ENCODE measurements at regions not wholly inside any gene's neighbourhood (a gene's known extent, or its start where the extent isn't known, plus 50 kb on each side); places are given as distances from the start of the nearest gene placed in this dataset.

- intact Hi-C loops (cut with micrococcal nuclease; ENCODE audit: unreplicated experiment) (no loop called here), in situ Hi-C loops (cut with HindIII; ENCODE audit: extremely low pct_ligation_motif_present, low pct_unique_long_range_greater_than_20kb) (no loop called here)
- no peak for TF ChIP-seq MYNN (CRISPR knock-in tag; IDR thresholded peaks at IDR 0.05; ENCODE audit: low read depth)
- ChIA-PET POLR2A (no interaction called here), CTCF (ENCODE audit: low intra/inter-chr PET ratio, low total read pairs) (no interaction called here)
- 3% methylated on average over 29 of the region's 29 CpGs for WGBS (ENCODE audit: low lambda C conversion rate)
- Histone ChIP-seq H3K9me3 (ENCODE audit: low read length) (no peaks in the 10 kb centered on the region), H3K27ac (ENCODE audit: extremely low read length, insufficient read depth, low read length) (no peak overlapping the region), H3K4me3 (replicated peaks in 1 of 3; ENCODE audit: insufficient read depth in 1 of 3, low read depth in 2 of 3, low read length in 3 of 3) (no peak overlapping the region; a peak in 1 of 6 replicates), H2AFZ (ENCODE audit: low read length) (no peak overlapping the region), H3K4me2 (ENCODE audit: low read depth, low read length) (peak overlapping the region; percentile 23; the same call in 1 of the 2 replicates), H3K36me3 (replicated peaks in 1 of 2; ENCODE audit: control insufficient read depth in 1 of 2, insufficient read depth in 2 of 2, low read length in 2 of 2) (no peaks in the 10 kb centered on the region), H3K9ac (ENCODE audit: insufficient read depth, low read depth, low read length) (no peak overlapping the region), H3K79me2 (ENCODE audit: insufficient read depth, low read length) (no peaks in the 10 kb centered on the region), H3K27me3 (ENCODE audit: control insufficient read depth in 1 of 2, insufficient read depth in 2 of 2, low read length in 2 of 2) (peaks cover 0 to 15% of the 10 kb centered on the region in 2 experiments; a peak in 1 of 5 replicates), H3K4me1 (ENCODE audit: insufficient read depth, low read length) (no peaks in the 10 kb centered on the region), H4K20me1 (ENCODE audit: insufficient read depth, low read length) (no peaks in the 10 kb centered on the region)
- BruUV-seq (replicated peaks) = no TSS peak
- FAIRE-seq (no peak), DNase-seq (ENCODE audit: low spot score) (no peak), ATAC-seq (peak; percentile 75)
These were observed 441.5 kb upstream of the KLF12 start for GRCh38 chr13:74575729-74576125.

- intact Hi-C loops (cut with micrococcal nuclease; ENCODE audit: unreplicated experiment) = no loop called here
- CTCF ChIA-PET (ENCODE audit: low intra/inter-chr PET ratio, low total read pairs) = no interaction called here
- no TSS peak for BruUV-seq (replicated peaks)
These were observed 440.9 kb upstream of the KLF12 start for GRCh38 chr13:74574964-74575728.

More at GRCh38 chr13:74574964-74575728, 440.9 kb upstream of the KLF12 start:
- peaks cover 0 to 15% of the 10 kb centered on the region in 2 experiments; a peak in 1 of 5 replicates for H3K27me3 ChIP-seq (ENCODE audit: control insufficient read depth in 1 of 2, insufficient read depth in 2 of 2, low read length in 2 of 2)
- 5% methylated on average over 10 of the region's 10 CpGs for WGBS (ENCODE audit: low lambda C conversion rate)
- in situ Hi-C loops (cut with HindIII; ENCODE audit: extremely low pct_ligation_motif_present, low pct_unique_long_range_greater_than_20kb) = loop anchor here (25.0 kb wide), 1 partner anchor 637 kb away; no protein-coding TSS in a partner anchor
- POLR2A ChIA-PET = no interaction called here
- H3K9ac ChIP-seq (ENCODE audit: insufficient read depth, low read depth, low read length) = no peak overlapping the region
- H3K27ac ChIP-seq (ENCODE audit: extremely low read length, insufficient read depth, low read length) = no peak overlapping the region
- H3K36me3 ChIP-seq (replicated peaks in 1 of 2; ENCODE audit: control insufficient read depth in 1 of 2, insufficient read depth in 2 of 2, low read length in 2 of 2) = no peaks in the 10 kb centered on the region
- FAIRE-seq = no peak
- no peaks in the 10 kb centered on the region for H3K4me1 ChIP-seq (ENCODE audit: insufficient read depth, low read length)
- no peaks in the 10 kb centered on the region for H3K9me3 ChIP-seq (ENCODE audit: low read length)
- H3K79me2 ChIP-seq (ENCODE audit: insufficient read depth, low read length) = no peaks in the 10 kb centered on the region
- H2AFZ ChIP-seq (ENCODE audit: low read length) = no peak overlapping the region
- no peak for TF ChIP-seq ZNF598 (CRISPR knock-in tag; IDR thresholded peaks at IDR 0.05; ENCODE audit: borderline replicate concordance)
- TF ChIP-seq IKZF1 (IDR thresholded peaks at IDR 0.05) = no peak
- no peak for TF ChIP-seq TBX3 (IDR thresholded peaks at IDR 0.05; ENCODE audit: borderline replicate concordance)
- no peak for TF ChIP-seq MAFK (conservative IDR thresholded peaks at IDR 0.05 in 1 of 2, IDR thresholded peaks at IDR 0.05 in 1 of 2; ENCODE audit: low read length in 2 of 2)
- no peak for TF ChIP-seq KAT2B (IDR thresholded peaks at IDR 0.05; ENCODE audit: borderline replicate concordance, low read depth, low read length)
- no peak for TF ChIP-seq KAT8 (CRISPR knock-in tag; IDR thresholded peaks at IDR 0.05)
- TF ChIP-seq MTA1 (CRISPR knock-in tag; IDR thresholded peaks at IDR 0.05; ENCODE audit: borderline replicate concordance) = no peak
- H3K4me3 ChIP-seq (replicated peaks in 1 of 3; ENCODE audit: insufficient read depth in 1 of 3, low read depth in 2 of 3, low read length in 3 of 3) = no peak overlapping the region
- DNase-seq (ENCODE audit: low spot score) = no peak
- peak overlapping the region; percentile 23; the same call in 1 of the 2 replicates for H3K4me2 ChIP-seq (ENCODE audit: low read depth, low read length)
- no peak for ATAC-seq
- H4K20me1 ChIP-seq (ENCODE audit: insufficient read depth, low read length) = no peaks in the 10 kb centered on the region
